Type B pancreatic cell (in vitro differentiated cells): ENCODE measurements at regions not wholly inside any gene's neighbourhood (a gene's known extent, or its start where the extent isn't known, plus 50 kb on each side); places are given as distances from the start of the nearest gene placed in this dataset.

Experiments
- DNase-seq: peaks from one replicate; pipeline ENCODE4 v3.0.0; 2021; ENCODE audit warnings: mixed read lengths; ENCODE audit not compliant: unreplicated experiment; ENCODE audit errors: extremely low spot score
- H3K27ac Mint-ChIP-seq: 2 replicates; pipeline ENCODE4 v1.8.0; 2021; ENCODE audit warnings: mild to moderate bottlenecking, mixed read lengths
- H3K27me3 Mint-ChIP-seq: 2 replicates; pipeline ENCODE4 v1.8.0; 2021; ENCODE audit warnings: mixed read lengths
- H3K36me3 Mint-ChIP-seq: 2 replicates; pipeline ENCODE4 v1.8.0; 2021; ENCODE audit warnings: mixed read lengths
- H3K4me1 Mint-ChIP-seq: one replicate; pipeline ENCODE4 v1.8.0; 2021; ENCODE audit warnings: mixed read lengths; ENCODE audit not compliant: unreplicated experiment
- H3K4me3 Mint-ChIP-seq: 2 replicates; pipeline ENCODE4 v1.8.0; 2021; ENCODE audit warnings: mild to moderate bottlenecking, mixed read lengths
- H3K9me3 Mint-ChIP-seq: 2 replicates; pipeline ENCODE4 v1.8.0; 2021; ENCODE audit warnings: mixed read lengths
- TF ChIP-seq, protein P1 (sequence below): fragments of 200-600 bp; sonication (generic); conservative IDR thresholded peaks from 2 replicates; pipeline ENCODE4 v1.5.0; 2021; ENCODE audit warnings: antibody characterized with exemption, mild to moderate bottlenecking

DNA sequence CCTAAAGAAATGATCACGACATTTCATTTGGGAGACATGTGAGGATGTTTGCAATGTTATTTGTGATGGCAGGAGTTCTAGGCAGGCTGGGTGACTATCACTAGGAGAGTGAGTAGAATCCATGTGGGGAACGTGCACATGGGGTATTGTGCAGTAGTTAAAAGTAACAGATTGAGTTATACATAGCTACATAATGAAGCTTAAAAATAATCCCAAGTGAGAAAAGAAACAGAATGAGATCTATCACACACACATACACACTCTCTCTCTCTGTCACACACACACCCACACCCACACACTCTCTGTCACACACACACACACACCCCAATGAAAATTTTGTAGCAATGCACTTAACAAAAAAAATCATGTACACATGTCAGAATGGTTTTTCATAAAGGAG lies 218.7 kb upstream of the ARG1 start:
- no peak for DNase-seq
- Mint-ChIP-seq H3K9me3 (no peaks in the 10 kb centered on the region), H3K27ac (no peak overlapping the region), H3K36me3 (no peaks in the 10 kb centered on the region), H3K4me1 (peaks cover 6% of the 10 kb centered on the region), H3K4me3 (no peak overlapping the region), H3K27me3 (no peaks in the 10 kb centered on the region)
- TF ChIP-seq, protein P1, sequence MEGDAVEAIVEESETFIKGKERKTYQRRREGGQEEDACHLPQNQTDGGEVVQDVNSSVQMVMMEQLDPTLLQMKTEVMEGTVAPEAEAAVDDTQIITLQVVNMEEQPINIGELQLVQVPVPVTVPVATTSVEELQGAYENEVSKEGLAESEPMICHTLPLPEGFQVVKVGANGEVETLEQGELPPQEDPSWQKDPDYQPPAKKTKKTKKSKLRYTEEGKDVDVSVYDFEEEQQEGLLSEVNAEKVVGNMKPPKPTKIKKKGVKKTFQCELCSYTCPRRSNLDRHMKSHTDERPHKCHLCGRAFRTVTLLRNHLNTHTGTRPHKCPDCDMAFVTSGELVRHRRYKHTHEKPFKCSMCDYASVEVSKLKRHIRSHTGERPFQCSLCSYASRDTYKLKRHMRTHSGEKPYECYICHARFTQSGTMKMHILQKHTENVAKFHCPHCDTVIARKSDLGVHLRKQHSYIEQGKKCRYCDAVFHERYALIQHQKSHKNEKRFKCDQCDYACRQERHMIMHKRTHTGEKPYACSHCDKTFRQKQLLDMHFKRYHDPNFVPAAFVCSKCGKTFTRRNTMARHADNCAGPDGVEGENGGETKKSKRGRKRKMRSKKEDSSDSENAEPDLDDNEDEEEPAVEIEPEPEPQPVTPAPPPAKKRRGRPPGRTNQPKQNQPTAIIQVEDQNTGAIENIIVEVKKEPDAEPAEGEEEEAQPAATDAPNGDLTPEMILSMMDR: no peak

DNA sequence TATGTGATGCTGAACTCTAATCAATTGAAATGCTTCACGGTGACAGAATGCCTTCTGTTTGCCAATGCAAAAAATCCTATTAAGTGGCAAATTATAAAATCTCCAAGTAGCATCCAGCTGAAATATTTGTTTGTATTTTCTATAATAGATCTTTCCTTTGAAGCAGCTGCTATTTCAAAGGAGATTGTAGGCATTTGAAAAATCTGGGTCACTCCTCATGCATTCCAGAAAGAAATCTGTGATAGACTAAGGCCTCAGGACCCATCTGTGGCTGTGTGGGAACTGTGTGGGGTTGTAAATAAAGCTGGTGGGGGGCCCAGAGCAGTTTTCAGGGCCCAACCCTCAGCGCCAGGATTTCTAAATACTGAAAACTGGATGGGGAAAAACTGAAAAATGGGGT lies 216.9 kb upstream of the ARG1 start:
- Mint-ChIP-seq H3K27ac (no peak overlapping the region), H3K36me3 (no peaks in the 10 kb centered on the region), H3K4me3 (no peak overlapping the region), H3K27me3 (no peaks in the 10 kb centered on the region), H3K9me3 (no peaks in the 10 kb centered on the region), H3K4me1 (peaks cover 6% of the 10 kb centered on the region)
- TF ChIP-seq, protein P1: no peak
- DNase-seq: no peak

DNA sequence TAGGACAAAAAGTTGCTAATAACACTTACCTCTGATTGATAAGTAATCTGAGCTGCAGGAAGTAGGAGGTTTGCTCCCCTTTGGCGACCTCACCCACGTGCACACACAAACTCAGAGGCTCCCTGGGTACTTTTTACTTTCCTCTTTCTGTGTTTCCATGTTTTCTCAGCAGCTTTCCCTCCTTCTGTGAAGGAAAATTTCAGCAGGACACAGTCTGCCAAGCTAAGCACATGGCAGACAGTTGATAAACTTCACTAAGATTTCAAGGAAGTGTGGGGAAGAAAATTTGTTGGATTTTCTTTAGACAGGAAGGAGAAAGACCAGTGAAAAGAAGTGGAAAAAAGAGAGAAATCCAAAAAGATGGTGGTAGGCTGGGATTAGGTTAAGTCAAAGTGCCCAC lies 215.5 kb upstream of the ARG1 start:
- Mint-ChIP-seq H3K4me1 (peaks cover 6% of the 10 kb centered on the region), H3K4me3 (no peak overlapping the region), H3K36me3 (no peaks in the 10 kb centered on the region), H3K27ac (no peak overlapping the region), H3K9me3 (no peaks in the 10 kb centered on the region), H3K27me3 (no peaks in the 10 kb centered on the region)
- TF ChIP-seq, protein P1: no peak
- no peak for DNase-seq

DNA sequence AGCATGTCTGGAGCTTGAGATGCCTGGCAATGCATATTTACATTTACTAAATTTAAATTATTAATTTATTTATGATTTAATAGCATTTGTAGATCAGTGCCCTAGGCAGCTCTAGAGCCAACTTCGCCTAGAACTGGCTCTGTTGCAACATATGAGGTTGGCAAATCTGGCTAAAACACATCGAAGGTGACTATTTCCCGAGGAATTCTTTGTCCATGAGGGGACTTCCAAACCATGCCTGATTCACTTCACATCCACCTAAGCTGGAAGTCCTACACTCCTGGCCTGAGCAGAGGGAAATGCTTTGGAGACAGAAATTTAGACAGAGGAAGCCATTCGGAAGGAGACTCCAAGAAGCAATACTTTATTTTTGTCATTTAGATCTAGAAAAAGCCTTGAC lies 211.0 kb upstream of the ARG1 start:
- Mint-ChIP-seq H3K4me1 (peaks cover 12% of the 10 kb centered on the region), H3K36me3 (no peaks in the 10 kb centered on the region), H3K9me3 (no peaks in the 10 kb centered on the region), H3K27me3 (no peaks in the 10 kb centered on the region), H3K27ac (no peak overlapping the region), H3K4me3 (no peak overlapping the region)
- TF ChIP-seq, protein P1: no peak
- no peak for DNase-seq

DNA sequence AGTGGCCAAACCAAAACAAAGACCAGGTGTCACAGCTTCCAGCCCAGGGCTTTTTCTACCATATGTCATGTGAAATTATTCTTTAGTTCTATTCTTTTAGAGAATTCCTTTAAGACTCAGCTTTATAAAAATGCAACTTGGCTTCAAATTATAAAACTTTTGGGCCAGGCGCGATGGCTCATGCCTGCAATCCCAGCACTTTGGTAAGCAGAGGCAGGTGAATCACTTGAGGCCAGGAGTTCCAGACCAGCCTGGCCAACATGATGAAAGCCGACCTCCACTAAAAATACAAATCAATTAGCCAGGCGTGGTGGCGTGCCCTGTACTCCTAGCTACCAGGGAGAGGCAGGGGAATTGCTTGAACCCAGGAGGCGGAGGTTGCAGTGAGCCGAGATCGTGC lies 210.3 kb upstream of the ARG1 start:
- no peaks in the 10 kb centered on the region for H3K9me3 Mint-ChIP-seq
- DNase-seq: no peak
- no peaks in the 10 kb centered on the region for H3K36me3 Mint-ChIP-seq
- H3K27me3 Mint-ChIP-seq: no peaks in the 10 kb centered on the region
- TF ChIP-seq, protein P1: no peak
- no peak overlapping the region for H3K4me3 Mint-ChIP-seq
- peaks cover 8% of the 10 kb centered on the region for H3K4me1 Mint-ChIP-seq
- H3K27ac Mint-ChIP-seq: no peak overlapping the region
